GM18517 (cell line): ENCODE measurements at regions not wholly inside any gene's neighbourhood (a gene's known extent, or its start where the extent isn't known, plus 50 kb on each side); places are given as distances from the start of the nearest gene placed in this dataset.
"Not testable (repeated sequence)": the region's sequence is repeated elsewhere in the genome, so short reads cannot be mapped to it uniquely, and the experiment has no call there.

Experiments
- ATAC-seq: cut with Tn5 transposase; IDR thresholded peaks from one replicate; pipeline ENCODE4 v1.9.1; 2021; ENCODE audit warnings: mild to moderate bottlenecking, moderate library complexity; ENCODE audit not compliant: unreplicated experiment

GRCh38 chr7:96826089-96826488 lies 116.4 kb upstream of the SEM1 start:
- no peak for ATAC-seq

- ATAC-seq: no peak
These were observed 118.1 kb upstream of the SEM1 start for GRCh38 chr7:96827701-96828100.

DNA sequence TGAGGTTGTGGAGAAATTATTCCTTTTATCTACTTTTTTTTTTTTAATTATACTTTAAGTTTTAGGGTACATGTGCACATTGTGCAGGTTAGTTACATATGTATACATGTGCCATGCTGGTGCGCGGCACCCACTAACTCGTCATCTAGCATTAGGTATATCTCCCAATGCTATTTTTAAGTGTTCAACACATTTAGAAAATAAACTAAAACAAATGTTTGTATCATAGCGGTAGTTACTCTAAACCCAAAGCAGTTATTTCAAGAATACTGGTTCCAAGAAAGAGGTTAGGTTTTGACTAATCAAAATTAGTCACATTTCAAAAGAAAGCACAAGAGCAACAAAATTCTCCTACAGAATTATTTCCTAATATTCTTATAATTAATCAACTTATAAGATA lies 119.5 kb upstream of the SEM1 start:
- ATAC-seq: not testable (repeated sequence)

DNA sequence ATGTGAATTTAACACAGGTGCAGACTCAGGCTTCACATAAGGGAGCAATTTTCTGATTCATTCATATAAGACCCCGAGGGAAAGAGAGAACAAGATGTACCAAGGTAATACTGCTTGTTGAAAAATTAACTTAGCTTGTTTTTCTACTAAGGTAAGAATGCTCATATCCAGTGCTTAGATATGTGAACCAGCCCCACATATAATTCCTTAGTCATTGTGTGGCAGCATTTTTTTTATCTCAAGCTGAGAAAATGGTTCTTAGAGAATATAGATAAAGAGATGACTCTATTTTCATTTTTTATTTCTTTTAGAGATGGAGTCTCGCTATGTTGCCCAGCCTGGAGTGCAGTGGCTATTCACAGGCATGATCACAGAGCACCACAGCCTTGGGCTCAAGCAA lies 121.8 kb upstream of the SEM1 start:
- no peak for ATAC-seq

DNA sequence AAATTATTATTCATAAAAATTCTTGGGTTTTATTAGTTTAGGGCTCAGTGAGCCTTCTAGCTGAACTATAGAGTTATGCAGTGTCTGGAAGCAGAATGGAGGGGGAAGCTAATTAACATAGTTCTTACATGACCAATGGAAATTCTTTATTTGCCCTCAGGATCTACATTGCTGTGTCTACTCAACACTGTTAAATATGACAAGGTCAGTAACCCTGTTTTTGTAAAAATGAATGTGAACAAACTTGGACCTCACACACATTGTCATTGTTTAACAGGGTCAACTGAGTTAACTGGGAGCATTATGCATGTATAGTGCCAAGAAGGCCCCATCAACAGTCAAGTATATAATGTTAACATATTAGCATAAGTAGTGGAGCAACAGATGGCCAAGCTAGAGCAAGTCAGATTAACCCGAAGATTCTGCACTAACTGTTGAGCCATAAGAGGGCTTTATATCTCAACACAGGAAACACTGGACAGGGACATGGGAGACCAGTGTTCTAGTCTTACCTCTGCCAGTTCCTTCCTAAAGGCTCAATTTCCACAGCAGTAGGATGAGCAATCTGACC lies 122.5 kb upstream of the SEM1 start:
- ATAC-seq: no peak

DNA sequence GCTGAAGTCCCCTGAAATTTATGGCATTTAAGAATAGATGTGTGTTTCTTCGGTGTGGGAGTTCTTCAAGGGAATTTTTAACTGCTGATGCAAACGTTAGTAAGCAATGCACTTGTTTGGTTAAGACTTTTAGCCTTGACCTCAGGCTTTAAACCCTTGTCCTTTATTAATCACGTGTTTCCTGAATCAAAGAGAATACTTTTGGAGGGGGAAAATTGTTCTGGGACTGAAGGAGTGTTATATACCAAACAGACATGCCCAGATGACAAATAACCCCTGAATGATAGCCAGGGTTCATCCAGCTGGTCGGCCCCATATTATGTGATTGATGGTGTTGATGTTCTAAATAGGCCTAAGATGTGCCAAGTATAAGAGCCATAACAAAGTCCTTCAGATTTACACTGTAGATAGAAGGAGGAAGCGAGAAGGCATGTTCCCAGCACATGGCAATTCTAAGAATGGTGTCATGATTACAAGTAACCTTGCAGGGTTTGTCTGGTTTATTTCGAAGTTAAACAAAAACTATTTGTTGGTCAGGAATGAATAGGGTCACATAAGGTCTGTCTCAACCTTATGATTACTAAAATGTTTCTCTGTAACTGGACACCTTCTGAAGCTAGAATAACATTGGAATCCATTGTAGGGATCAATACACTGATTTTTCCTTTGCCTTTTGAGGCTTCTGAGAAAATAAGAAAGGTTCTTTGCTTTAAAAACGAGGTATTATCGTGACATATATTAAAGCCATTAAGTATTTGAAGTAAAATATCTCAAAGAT lies 124.2 kb upstream of the SEM1 start:
- ATAC-seq: no peak

DNA sequence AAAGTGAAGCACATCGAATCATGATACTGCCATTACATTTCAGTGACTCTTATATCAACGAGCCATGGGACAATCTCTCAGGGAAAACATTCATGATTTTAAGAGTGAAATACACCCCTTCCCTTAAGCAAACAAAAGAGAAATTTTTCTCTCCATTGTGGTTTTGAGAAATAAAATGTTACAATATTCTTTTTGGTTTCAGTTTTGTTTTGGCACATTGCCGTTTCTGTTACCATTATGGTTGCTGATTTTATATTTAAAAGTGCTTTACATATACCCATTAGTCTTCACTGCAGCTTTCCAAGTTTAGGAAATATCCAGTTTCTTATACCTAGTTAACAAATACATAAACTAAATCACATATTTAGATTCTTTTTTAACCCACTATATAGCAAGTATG lies 126.8 kb upstream of the SEM1 start:
- no peak for ATAC-seq

DNA sequence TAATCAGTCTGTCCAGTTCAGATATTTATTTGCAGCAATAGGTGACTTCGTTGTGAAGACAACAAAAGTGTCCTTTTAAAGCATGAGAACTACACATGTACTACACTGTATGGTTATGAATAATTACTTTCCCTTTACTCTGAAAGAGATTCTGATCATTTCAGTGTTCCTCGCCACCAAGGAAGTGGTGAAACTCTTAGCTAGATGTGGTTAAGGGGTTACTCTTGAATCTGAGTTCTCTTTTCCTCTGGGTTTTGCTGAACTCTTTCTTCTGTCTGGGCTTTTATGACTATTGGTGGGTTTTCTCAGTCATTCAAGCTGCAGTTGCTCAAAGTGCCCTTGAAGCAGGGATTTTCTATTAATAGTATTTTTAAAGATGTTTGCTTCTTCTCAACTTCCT lies 127.9 kb upstream of the SEM1 start:
- ATAC-seq: peak; percentile 95

- no peak for ATAC-seq
These were observed 128.8 kb upstream of the SEM1 start for GRCh38 chr7:96838481-96838880.

DNA sequence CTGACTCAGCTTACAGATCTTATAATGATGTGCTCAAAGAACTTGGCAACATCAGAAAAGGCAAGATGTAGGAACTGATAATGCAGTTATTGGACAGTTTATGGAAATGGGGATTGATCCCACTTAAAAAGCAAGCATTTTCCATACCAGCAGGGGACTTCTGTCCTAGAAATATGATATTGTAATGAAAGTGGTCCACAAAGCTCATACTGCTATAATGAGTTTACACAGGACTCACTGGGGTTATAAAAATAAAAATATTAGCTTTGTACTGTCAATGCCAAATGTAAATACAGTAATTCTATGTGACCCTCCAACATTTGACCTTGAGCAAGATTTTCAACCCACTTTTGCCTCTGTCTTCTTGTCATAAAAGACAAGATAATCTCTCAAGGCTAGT lies 145.5 kb upstream of the SEM1 start:
- ATAC-seq: no peak

DNA sequence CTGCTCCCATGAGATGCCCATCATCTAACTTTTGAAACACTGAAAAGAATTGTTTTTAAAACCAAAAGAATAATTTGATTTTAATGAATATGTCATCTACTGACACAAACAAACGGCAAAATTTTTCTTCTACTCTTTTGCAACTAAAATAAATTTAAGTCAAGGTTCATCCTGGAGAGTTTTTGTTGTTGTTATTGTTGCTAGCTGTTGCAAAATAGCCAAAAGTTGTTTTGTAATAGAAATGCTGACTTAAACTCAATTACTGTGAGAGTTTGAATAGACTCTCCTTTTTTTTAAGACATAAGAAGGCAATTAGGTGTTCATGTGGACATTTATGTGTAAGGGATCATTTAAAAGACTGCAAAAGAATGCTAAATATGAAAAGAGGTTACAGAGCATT lies 146.0 kb upstream of the SEM1 start:
- ATAC-seq: no peak

- no peak for ATAC-seq
These were observed 135.8 kb upstream of the DLX6 start for GRCh38 chr7:96869538-96869937.

- no peak for ATAC-seq
These were observed 135.2 kb upstream of the DLX6 start for GRCh38 chr7:96870185-96870584.

- no peak for ATAC-seq
These were observed 134.4 kb upstream of the DLX6 start for GRCh38 chr7:96870934-96871333.

DNA sequence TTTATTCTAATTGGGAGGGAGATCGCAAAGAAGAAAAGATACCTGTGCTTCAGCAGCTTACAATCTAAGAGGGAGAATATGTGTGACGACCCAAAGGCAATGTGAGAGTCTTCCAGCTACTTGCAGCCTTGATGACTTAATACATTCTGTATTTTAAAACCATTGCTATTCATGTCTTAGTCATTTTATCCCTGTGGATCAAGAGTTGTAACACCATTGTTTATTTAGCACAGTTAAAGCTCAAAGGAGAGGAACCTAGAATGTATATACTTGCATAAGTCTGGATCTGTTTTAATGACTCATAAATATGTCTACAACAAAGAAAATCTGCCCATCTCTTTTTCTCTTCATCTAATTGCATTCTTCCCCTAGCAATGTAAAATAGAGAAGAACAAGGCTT lies 117.9 kb upstream of the DLX6 start:
- no peak for ATAC-seq

- ATAC-seq: no peak
These were observed 106.2 kb upstream of the DLX6 start for GRCh38 chr7:96899108-96899507.

DNA sequence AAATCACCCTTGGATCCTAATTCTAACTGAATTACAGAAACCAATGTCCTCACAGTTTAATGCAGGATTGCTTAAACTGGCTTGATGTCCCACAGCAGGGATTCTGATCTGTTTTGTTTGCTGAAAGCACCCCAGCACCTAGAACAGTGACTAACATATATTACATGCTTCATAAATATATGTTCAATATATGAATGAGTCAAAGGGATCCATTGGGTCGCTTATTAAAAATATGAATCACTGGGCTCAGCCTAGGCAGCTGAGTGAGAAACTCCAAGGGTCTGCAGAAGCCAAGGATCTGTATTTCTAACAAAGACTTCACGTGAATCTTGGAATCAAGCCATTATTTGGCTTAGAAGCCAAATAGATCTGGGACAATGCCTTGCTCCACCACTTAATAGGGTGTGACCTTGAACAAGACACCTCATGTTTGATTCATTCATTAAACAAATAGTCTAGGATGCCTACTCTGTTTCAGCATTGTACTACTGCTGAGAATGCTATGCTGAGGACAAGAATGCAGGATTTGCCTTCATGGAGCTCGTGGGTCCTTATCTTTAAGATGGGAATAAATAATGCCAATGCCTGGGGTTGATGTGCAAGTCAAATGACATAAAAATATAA lies 103.4 kb upstream of the DLX6 start:
- no peak for ATAC-seq

- no peak for ATAC-seq
These were observed 101.4 kb upstream of the DLX6 start for GRCh38 chr7:96903906-96904305.

- ATAC-seq: no peak
These were observed 94.9 kb upstream of the DLX6 start for GRCh38 chr7:96910486-96910885.

GRCh38 chr7:96915029-96915428 lies 90.3 kb upstream of the DLX6 start:
- ATAC-seq: no peak

GRCh38 chr7:96920064-96920463 lies 85.3 kb upstream of the DLX6 start:
- no peak for ATAC-seq

GRCh38 chr7:96920713-96921112 lies 84.6 kb upstream of the DLX6 start:
- no peak for ATAC-seq
